ENCODE measurements at regions not wholly inside any gene's neighbourhood (a gene's known extent, or its start where the extent isn't known, plus 50 kb on each side); places are given as distances from the start of the nearest gene placed in this dataset.

GRCh38 chr4:120329386-120329785 is 262.7 kb upstream of the MAD2L1 start:
- Mint-ChIP-seq H3K27ac (no peak overlapping the region), H3K4me1 (peaks cover 6 to 8% of the 10 kb centered on the region in 2 experiments), H3K4me3 (no peak overlapping the region), H3K27me3 (ENCODE audit: low read depth) (no peaks in the 10 kb centered on the region), H3K36me3 (ENCODE audit: insufficient read depth in 1 of 3, low read depth in 3 of 3) (no peaks in the 10 kb centered on the region), H3K9me3 (no peaks in the 10 kb centered on the region)
- Histone ChIP-seq H3K4me1 (ENCODE audit: insufficient read depth, low read length) (no peaks in the 10 kb centered on the region), H3K4ac (ENCODE audit: low read depth, low read length) (no peak overlapping the region), H4K20me1 (ENCODE audit: control insufficient read depth, insufficient read depth, insufficient read length) (no peaks in the 10 kb centered on the region), H2AFZ (ENCODE audit: low read length) (no peak overlapping the region), H2BK120ac (ENCODE audit: low read depth, low read length, poor library complexity, severe bottlenecking) (no peak overlapping the region), H3K56ac (ENCODE audit: insufficient read length, low read depth, low read length) (no peak overlapping the region), H2BK5ac (ENCODE audit: insufficient read length, low read length) (no peak overlapping the region), H3K27ac (ENCODE audit: insufficient read length, low read depth, low read length) (no peak overlapping the region), H2BK20ac (ENCODE audit: low read depth, low read length, poor library complexity, severe bottlenecking) (no peak overlapping the region), H3K18ac (ENCODE audit: insufficient read length, low read depth, low read length) (no peak overlapping the region), H3K79me2 (ENCODE audit: insufficient read depth, low read length) (no peaks in the 10 kb centered on the region), H3K79me1 (ENCODE audit: insufficient read depth, low read depth, low read length, poor library complexity, severe bottlenecking) (no peaks in the 10 kb centered on the region), H4K91ac (ENCODE audit: insufficient read length, low read depth, low read length) (no peak overlapping the region), H3T11ph (ENCODE audit: low read length) (no peak overlapping the region), H3K23me2 (ENCODE audit: insufficient read length, low read depth, low read length, poor library complexity, severe bottlenecking) (no peaks in the 10 kb centered on the region), H4K5ac (ENCODE audit: insufficient read length, low read depth, low read length) (no peak overlapping the region), H2BK15ac (ENCODE audit: low read depth, low read length) (no peak overlapping the region), H3K9me3 (ENCODE audit: control insufficient read depth, low read depth, low read length) (no peaks in the 10 kb centered on the region), H4K8ac (replicated peaks; ENCODE audit: insufficient read length, low read depth, low read length) (no peak overlapping the region), H3K23ac (ENCODE audit: insufficient read length, low read depth, low read length) (no peak overlapping the region), H3K27me3 (ENCODE audit: insufficient read depth, low read length) (no peaks in the 10 kb centered on the region), H3K9ac (ENCODE audit: extremely low read depth, insufficient read length, low read length) (no peak overlapping the region), H2AK5ac (ENCODE audit: insufficient read length, low read length) (no peak overlapping the region), H3K4me2 (ENCODE audit: insufficient read depth, insufficient read length, low read length) (no peak overlapping the region), H3K14ac (ENCODE audit: insufficient read depth, low read length) (no peak overlapping the region), H2BK12ac (ENCODE audit: insufficient read length, low read depth, low read length) (no peak overlapping the region)
- no peak for DNase-seq
- no peak for TF ChIP-seq CTCF (conservative IDR thresholded peaks at IDR 0.05)
- 100% methylated on average over 1 of the region's 1 CpG for WGBS (ENCODE audit: extremely low coverage, insufficient read length, low lambda C conversion rate)

Data from H9 (cell line).